ENCODE measurements at regions not wholly inside any gene's neighbourhood (a gene's known extent, or its start where the extent isn't known, plus 50 kb on each side); places are given as distances from the start of the nearest gene placed in this dataset.
"Not testable (repeated sequence)": the region's sequence is repeated elsewhere in the genome, so short reads cannot be mapped to it uniquely, and the experiment has no call there.

DNA sequence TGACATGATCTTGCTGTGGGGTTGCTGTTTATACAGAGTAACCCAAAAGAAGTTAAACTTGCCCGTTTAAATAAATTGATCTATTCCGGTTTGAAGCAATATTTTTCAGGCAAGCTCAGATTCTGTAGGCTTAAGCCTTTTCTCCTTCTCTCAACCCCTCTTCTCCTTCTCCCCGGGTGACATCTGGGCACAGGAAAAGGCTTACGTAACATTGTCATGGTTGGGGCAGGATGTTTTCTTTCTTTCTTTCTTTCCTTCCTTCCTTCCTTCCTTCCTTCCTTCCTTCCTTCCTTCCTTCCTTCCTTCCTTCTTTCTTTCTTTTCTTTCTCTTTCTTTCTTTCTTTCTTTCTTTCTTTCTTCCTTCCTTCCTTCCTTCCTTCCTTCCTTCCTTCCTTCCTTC, 315.5 kb upstream of the SPRED2 start:
- not testable (repeated sequence) for TF ChIP-seq POLR2A, POLR2AphosphoS5 (IDR thresholded peaks at IDR 0.05)
- TF ChIP-seq, protein P1, sequence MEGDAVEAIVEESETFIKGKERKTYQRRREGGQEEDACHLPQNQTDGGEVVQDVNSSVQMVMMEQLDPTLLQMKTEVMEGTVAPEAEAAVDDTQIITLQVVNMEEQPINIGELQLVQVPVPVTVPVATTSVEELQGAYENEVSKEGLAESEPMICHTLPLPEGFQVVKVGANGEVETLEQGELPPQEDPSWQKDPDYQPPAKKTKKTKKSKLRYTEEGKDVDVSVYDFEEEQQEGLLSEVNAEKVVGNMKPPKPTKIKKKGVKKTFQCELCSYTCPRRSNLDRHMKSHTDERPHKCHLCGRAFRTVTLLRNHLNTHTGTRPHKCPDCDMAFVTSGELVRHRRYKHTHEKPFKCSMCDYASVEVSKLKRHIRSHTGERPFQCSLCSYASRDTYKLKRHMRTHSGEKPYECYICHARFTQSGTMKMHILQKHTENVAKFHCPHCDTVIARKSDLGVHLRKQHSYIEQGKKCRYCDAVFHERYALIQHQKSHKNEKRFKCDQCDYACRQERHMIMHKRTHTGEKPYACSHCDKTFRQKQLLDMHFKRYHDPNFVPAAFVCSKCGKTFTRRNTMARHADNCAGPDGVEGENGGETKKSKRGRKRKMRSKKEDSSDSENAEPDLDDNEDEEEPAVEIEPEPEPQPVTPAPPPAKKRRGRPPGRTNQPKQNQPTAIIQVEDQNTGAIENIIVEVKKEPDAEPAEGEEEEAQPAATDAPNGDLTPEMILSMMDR (IDR thresholded peaks at IDR 0.05), result not testable (repeated sequence)

Measured in gastroesophageal sphincter (tissue), 3 donors.